MCF 10A (cell line): ENCODE measurements at regions not wholly inside any gene's neighbourhood (a gene's known extent, or its start where the extent isn't known, plus 50 kb on each side); places are given as distances from the start of the nearest gene placed in this dataset.

Experiments
- BruUV-seq: library from RNA; stranded (reverse); fragments of 400-500 nt; replicated peaks from 2 replicates; lab custom pipeline; 2021; lab: Mats Ljungman, UMichigan
- CTCF ChIA-PET: fragments of 300-600 bp; sonication (Branson Sonifier 250); formaldehyde crosslinking; extraction: SDS; loops from one replicate; lab custom pipeline; 2021; ENCODE audit warnings: antibody characterized with exemption, inconsistent platforms; lab: Yijun Ruan, JAX
- POLR2A ChIA-PET: fragments of 300-600, 350-650 bp; sonication (Branson Sonifier 250); formaldehyde crosslinking; extraction: SDS; loops from one replicate; lab custom pipeline; 2020; ENCODE audit warnings: antibody characterized with exemption, inconsistent platforms; lab: Yijun Ruan, JAX
- DNase-seq: peaks from one replicate; pipeline ENCODE4 v3.0.0-alpha.2; 2018; ENCODE audit not compliant: unreplicated experiment
- H3K27ac Mint-ChIP-seq: one replicate; pipeline ENCODE4 v1.8.0; 2022; ENCODE audit warnings: mild to moderate bottlenecking, low read depth, mixed read lengths; ENCODE audit not compliant: unreplicated experiment
- H3K27me3 Mint-ChIP-seq: one replicate; pipeline ENCODE4 v1.8.0; 2022; ENCODE audit warnings: mixed read lengths; ENCODE audit not compliant: insufficient read depth, unreplicated experiment
- H3K36me3 Mint-ChIP-seq: one replicate; pipeline ENCODE4 v1.8.0; 2022; ENCODE audit warnings: mild to moderate bottlenecking, moderate library complexity, mixed read lengths; ENCODE audit not compliant: insufficient read depth, unreplicated experiment
- H3K4me1 Mint-ChIP-seq: one replicate; pipeline ENCODE4 v1.8.0; 2022; ENCODE audit warnings: mixed read lengths; ENCODE audit not compliant: insufficient read depth, unreplicated experiment
- H3K4me3 Mint-ChIP-seq: one replicate; pipeline ENCODE4 v1.8.0; 2022; ENCODE audit warnings: mild to moderate bottlenecking, moderate library complexity, mixed read lengths; ENCODE audit not compliant: unreplicated experiment
- H3K9me3 Mint-ChIP-seq: one replicate; pipeline ENCODE4 v1.8.0; 2022; ENCODE audit warnings: mixed read lengths; ENCODE audit not compliant: unreplicated experiment
- intact Hi-C: fragments of 100-400 bp; cut with micrococcal nuclease; formaldehyde crosslinking; loops from 2 replicates; pipeline ENCODE4 v1.14.1; 2022
- TF ChIP-seq, protein P1 (sequence below): fragments of 200-600 bp; IDR thresholded peaks from one replicate; pipeline ENCODE4 v1.8.0; 2022; ENCODE audit warnings: antibody characterized with exemption, mild to moderate bottlenecking; ENCODE audit not compliant: unreplicated experiment

DNA sequence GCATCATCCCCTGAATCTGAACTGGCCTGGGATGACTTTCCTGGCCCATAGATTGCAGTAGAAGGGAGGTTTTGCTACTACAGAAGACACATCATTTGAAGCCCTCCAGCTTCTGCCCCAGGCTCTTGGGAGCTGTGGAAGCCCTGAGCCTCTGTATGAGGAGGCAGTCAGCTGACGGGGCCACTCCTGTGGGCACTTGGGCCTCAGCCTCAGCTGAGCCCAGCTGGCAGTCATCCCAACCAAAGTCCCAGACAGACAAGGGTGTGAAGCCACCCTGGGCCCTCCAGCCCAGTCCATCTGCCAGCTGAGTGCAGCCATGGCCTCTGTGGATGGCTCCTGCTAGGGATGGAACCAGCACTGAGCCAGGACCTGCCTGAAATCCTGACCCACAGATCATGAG is 502.3 kb upstream of the HS6ST1 start:
- ChIA-PET POLR2A (no interaction called here), CTCF (interaction anchor here (1.0 kb wide), 1 partner anchor 12 kb away, joined by 3 read pairs; no protein-coding TSS in a partner anchor)
- BruUV-seq, result no TSS peak
- no peaks in the 10 kb centered on the region for H3K4me1 Mint-ChIP-seq
- no peaks in the 10 kb centered on the region for H3K27me3 Mint-ChIP-seq
- no peaks in the 10 kb centered on the region for H3K9me3 Mint-ChIP-seq
- no peaks in the 10 kb centered on the region for H3K36me3 Mint-ChIP-seq
- no peak overlapping the region for H3K4me3 Mint-ChIP-seq
- intact Hi-C loops, result no loop called here
- TF ChIP-seq, protein P1, sequence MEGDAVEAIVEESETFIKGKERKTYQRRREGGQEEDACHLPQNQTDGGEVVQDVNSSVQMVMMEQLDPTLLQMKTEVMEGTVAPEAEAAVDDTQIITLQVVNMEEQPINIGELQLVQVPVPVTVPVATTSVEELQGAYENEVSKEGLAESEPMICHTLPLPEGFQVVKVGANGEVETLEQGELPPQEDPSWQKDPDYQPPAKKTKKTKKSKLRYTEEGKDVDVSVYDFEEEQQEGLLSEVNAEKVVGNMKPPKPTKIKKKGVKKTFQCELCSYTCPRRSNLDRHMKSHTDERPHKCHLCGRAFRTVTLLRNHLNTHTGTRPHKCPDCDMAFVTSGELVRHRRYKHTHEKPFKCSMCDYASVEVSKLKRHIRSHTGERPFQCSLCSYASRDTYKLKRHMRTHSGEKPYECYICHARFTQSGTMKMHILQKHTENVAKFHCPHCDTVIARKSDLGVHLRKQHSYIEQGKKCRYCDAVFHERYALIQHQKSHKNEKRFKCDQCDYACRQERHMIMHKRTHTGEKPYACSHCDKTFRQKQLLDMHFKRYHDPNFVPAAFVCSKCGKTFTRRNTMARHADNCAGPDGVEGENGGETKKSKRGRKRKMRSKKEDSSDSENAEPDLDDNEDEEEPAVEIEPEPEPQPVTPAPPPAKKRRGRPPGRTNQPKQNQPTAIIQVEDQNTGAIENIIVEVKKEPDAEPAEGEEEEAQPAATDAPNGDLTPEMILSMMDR, result no peak
- no peak for DNase-seq
- H3K27ac Mint-ChIP-seq, result no peak overlapping the region

DNA sequence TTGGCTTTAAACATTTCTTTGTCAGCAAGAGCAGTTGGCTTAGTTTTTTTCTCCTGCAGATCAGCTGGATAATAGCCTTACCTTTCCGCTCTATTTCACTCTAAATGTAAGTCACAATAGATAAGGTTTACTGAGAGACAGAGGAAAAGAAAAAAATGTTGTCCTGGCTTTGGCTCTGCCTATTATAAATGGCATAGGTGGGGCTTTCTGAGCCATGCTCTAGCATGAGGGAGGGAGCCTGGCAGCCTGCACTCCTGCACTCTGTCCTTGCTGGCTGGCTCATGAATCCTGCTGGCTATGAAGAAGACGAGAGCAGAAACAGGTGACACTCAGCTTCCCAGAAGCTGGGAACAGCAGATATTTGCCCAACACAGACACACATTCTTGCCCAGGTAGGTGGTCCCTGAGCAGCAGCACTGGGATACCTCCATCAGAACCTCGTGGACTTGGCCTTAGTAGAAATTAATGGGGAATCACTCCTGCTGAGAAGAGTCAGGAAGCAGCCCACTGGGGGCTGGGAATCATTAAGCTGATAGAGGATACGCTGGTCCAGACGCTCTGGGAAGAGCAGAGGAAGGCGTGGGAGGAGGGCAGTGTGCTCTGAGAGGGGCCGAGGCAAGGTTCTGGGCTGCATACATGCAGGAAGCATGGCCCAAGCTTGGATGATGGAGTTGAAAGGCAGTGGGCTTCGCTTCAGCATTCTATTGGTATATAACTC is 514.4 kb upstream of the HS6ST1 start:
- TF ChIP-seq, protein P1, result no peak
- no TSS peak for BruUV-seq
- Mint-ChIP-seq H3K27me3 (no peaks in the 10 kb centered on the region), H3K4me3 (no peak overlapping the region), H3K27ac (no peak overlapping the region), H3K36me3 (no peaks in the 10 kb centered on the region), H3K4me1 (no peaks in the 10 kb centered on the region), H3K9me3 (no peaks in the 10 kb centered on the region)
- POLR2A ChIA-PET, result no interaction called here
- DNase-seq, result no peak
- CTCF ChIA-PET, result no interaction called here
- intact Hi-C loops, result no loop called here

DNA sequence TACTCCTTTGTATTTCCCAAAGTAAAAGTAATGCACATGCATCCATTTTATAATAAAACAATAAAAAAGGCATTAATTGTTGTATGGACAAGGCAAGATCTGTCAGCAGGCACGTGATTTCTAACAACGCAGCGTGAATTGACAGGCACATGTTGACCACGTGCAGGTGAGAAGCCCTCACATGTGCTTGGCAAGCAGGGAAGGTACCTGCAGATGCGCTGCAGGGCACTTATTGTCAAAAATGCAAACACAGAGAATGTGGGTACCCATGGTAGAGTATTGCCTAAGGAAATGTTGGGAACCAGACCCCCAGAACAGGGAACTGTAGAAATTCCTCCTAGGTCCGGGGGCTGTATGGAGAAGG is 515.0 kb upstream of the HS6ST1 start:
- ChIA-PET CTCF (no interaction called here), POLR2A (no interaction called here)
- no TSS peak for BruUV-seq
- no peak overlapping the region for H3K27ac Mint-ChIP-seq
- TF ChIP-seq, protein P1, result no peak
- H3K9me3 Mint-ChIP-seq, result no peaks in the 10 kb centered on the region
- no peaks in the 10 kb centered on the region for H3K36me3 Mint-ChIP-seq
- H3K27me3 Mint-ChIP-seq, result no peaks in the 10 kb centered on the region
- H3K4me3 Mint-ChIP-seq, result no peak overlapping the region
- no peak for DNase-seq
- intact Hi-C loops, result no loop called here
- no peaks in the 10 kb centered on the region for H3K4me1 Mint-ChIP-seq

DNA sequence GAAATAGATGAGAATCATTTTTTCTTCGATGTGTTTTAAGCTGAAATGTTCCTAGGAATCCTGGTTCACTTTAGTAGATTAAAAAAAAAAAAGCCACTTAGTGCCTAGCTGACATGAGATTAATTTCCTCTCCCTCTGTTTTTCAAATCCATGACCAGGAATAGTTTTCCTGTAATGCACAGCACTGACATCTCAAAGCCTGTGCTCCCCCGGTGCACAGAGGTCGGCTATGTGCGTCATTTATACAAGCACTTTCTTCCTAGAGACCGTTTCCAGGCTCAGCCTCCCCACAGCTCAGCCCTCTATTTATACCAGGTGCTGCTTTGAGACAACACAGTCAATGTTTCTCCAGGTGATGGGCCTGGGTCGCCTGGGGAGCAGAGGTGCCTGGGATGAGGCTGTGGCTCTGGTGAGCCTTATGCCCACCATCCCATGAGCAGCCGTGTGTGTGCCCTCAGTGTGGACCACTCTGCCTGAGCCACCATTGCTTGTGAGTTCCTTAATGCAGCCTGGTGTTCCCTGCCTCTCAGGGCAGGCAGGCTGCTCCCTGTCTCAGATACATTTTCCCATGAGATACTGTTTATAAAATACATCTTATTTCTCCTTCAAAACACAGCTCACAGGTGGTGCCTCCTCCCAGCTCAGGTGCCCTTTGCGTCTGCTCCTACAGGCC is 515.7 kb upstream of the HS6ST1 start:
- Mint-ChIP-seq H3K9me3 (no peaks in the 10 kb centered on the region), H3K36me3 (no peaks in the 10 kb centered on the region), H3K27me3 (no peaks in the 10 kb centered on the region), H3K4me3 (no peak overlapping the region), H3K27ac (no peak overlapping the region), H3K4me1 (no peaks in the 10 kb centered on the region)
- BruUV-seq, result no TSS peak
- no peak for DNase-seq
- CTCF ChIA-PET, result interaction anchor here (0.6 kb wide), 1 partner anchor 145 kb away, joined by 3 read pairs; no protein-coding TSS in a partner anchor
- TF ChIP-seq, protein P1, result no peak
- POLR2A ChIA-PET, result no interaction called here
- intact Hi-C loops, result no loop called here
